ENCODE measurements at regions not wholly inside any gene's neighbourhood (a gene's known extent, or its start where the extent isn't known, plus 50 kb on each side); places are given as distances from the start of the nearest gene placed in this dataset.
"Not testable (repeated sequence)": the region's sequence is repeated elsewhere in the genome, so short reads cannot be mapped to it uniquely, and the experiment has no call there.

DNA sequence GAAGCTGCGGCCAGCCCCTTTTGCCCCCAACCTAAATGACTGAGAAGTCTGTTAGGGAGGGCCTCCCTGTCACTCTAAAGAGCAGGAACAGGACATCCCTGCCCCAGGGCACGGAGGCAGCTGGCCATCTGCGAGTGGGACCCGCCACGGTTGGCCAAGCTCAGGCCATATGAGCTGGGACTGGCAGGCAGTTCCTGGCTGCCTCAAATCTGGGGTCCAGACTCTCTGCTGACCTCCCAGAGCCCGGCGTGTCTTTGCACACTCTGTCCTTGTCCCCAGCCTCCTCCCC lies 143.0 kb downstream of the IGLL1 start:
- DNase-seq, result not testable (repeated sequence)

DNA sequence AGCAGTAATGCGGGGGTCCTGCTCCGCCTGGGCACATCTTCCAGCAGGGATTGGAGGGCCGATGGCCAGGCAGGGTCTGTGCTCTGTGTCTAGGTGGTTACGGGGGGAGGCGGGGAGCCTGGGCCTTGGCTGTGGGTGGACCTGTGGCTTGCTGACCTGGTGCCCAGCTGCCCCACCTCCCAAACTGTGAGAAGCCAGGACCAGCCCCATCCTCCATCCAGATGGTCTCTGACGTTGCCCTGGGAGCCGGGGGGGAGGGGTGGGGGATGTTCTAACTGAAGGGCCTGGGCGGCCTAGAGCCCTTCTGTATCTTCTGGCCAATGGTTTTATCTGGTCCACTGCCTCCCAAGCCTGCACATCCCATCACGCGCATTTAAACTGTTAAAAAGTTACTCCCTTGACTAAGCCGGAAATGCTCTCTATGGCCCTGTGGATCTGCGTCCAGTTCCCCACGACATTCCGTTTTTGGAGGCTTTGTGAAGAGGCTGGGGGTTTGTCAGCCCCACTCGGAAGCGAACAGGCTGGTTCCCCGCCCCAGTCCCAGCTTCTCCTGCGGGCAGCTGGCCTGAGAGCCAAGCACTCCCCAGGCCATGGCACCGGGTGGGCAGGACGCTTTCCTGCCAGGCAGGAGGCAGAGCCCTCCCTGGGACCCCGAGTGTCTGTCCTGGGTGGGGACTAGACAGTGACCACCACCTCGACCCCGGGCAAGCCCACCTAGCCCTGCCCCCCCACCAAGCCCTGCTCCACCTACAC lies 143.6 kb downstream of the IGLL1 start:
- not testable (repeated sequence) for DNase-seq

DNA sequence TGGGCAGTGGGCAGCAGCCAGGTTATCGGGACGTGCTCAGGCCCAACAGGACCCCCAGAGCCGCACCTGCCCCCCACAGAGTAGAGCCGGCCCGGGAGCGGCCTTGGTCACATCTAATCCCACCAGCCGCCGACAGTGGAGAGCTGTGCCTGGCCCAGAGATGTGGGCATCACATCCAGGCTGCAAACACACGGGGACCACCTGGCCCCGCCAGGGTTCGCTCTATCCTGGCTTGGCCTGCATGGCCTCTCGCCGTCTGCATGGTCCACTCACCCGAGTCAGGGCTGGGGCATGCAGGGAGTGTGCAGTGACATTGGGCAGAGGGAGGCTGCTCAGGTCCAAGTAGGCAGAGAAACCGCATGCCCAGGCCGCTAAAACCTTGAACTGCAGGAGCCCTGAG lies 144.9 kb downstream of the IGLL1 start:
- not testable (repeated sequence) for DNase-seq

DNA sequence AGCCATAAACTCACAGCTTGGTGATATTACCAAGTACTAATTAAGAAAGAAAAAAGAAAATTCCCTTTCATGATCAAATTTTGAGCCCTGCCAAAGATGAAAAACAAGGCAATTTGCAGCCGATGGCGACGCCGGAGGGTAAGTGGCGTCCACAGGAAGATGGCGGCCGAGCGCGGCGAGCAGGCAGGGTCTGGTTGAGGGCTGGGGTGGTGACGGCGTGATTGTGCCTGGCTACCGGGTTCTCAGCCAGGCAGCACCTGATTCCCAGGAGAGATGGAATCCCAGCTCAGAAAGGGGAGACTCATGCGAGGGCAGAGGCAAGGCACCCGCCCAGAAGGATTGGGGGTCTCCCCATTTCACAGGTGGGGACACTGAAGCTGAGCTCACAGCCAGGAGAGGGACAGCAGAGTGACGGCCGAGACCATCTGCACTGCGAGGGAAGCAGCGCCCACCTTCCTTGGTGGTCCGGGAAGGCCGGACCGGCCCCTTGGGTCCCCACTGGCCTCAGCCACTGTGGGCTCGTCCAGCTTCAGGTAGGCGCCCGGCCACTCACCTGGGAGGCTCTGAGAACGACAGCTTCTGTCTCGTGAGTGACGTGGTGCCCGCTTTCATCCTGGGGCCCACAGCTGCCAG lies 145.8 kb downstream of the IGLL1 start:
- DNase-seq, result not testable (repeated sequence)

DNA sequence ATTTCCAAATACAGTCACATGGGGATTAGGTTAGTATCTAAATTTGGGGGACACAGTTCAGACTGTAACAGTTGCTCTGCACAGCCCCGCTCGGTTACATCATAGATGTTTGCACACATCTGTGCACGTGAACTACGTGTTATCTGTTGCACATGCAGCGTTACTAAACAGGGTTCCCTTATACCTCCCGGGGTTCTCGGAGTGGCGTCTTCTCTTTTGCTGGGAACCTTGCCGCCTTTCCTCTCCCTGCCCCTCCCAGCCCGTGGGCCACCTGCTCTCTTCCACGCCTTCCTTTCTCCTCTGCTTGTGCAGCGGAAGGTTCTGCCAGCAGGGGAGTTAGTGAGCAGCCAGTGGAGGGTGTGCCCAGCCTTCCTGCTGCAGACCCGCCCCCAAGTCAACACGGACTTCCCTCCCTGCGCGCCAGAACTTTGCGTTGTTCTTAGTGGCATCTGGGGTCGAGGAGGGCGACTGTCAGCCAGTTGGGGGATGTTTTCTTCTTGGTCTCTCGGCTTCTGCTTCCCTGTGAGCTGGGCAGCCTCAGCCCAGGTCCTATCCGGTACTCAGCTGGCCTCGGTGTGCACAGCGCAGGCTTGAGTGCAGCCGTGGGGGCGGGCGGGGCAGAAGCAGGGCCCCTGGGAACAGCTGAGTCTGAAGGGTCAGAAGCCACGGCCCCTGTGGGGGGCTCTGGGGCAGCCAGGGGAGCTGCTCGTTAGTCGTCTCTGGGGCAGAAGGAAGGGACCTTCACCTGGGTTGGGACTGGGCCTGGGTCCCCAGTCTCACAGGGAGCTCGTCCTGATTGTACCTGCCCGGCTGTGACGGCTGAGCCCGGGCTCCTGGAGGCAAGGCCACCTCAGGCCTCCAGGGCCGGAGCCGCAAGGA lies 146.7 kb downstream of the IGLL1 start:
- peak; percentile 20 to 46 (median 21) for DNase-seq

DNA sequence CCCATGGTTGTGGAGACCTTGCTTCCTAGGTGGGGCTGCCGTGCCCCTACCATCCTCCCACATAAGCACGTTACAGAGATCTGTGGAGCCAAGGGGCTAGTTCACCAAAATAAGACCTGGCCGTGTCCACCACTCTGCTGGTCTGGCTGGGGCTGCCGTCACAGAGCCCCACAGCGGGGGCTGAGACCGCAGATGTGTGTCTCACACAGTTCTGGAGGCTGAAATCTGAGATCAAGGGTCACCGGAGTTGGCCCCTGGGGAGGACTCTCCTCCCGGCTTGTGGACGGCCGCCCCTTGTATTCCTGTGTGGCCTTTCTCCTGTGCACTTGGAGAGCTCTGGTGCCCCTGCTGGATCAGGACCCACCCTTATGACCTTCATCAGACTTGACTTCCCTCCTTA lies 147.4 kb downstream of the IGLL1 start:
- not testable (repeated sequence) for DNase-seq

DNA sequence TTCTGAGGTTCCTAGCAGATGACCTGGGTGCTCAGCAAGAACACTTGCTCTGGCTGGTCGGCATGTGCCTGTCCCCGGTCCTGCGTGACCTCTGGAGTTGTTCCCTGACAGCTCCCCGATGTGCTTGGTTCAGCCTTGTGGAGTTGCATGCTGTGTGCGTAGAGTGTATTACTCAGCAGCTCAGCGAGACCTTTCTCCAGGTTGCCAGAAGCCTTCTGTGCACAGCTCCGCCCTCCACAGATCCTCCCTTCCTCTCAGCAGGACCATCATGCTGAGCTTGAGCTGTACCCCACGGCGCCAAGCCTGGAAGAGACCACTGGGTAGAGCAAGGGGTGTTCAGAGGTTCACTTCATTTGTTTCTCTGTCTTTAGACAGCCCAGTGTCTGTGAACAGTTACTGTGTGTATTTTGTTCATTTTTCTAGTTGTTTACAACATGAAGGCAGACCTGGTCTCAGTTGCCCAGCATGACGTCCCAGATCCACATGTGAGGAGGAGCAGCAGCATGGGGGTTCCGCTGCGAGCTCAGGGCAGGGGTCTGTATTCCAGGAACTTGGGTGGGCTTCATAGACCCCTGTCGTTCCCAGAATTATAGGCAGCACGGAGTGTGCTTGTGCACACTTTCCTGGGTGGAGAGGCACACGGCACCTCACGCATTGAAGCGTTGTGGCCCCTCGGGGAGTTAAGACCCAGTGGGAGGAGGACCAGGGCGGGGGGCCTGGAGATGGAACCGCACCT lies 148.6 kb downstream of the IGLL1 start:
- DNase-seq, result no peak

DNA sequence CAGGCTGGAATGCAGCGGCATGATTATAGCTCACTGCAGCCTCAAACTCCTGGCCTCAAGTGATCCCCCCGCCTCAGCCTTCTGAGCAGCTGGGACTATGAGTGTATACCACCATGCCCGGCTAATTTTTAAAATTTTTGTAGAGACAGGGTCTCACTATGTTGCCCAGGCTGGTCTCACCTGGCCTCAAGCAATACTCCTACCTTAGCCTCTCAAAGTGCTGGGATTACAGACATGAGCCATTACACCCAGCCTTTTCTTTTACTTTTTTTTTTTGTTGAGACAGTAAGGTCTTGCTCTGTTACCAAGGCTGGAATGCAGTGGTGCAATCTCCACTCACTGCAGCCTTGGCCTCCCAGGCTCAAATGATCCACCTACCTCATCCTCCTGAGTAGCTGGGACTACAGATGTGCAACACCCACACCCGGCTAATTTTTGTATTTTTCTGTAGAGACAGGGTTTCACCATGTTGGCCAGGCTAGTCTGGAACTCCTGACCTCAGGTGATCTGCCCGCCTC lies 155.5 kb downstream of the IGLL1 start:
- DNase-seq, result not testable (repeated sequence)

DNA sequence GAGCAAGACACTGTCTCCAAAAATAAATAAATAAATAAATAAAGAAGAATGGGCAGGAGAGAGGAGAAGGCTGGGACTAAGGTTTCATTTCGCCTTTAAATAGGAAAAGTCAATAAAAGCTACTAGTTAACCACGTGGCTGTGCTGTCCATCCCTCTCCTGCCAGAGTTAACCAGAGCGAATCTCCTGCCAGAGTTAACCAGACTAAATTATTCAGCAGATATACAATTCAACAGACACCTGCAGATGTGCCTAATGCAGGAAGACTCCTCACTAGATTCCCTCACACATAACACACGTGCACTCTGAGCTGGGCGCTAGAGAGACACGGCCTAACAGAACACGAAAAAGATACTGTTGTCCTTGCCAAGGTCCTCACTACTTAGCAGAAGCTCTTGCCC lies 156.1 kb downstream of the IGLL1 start:
- DNase-seq, result no peak

DNA sequence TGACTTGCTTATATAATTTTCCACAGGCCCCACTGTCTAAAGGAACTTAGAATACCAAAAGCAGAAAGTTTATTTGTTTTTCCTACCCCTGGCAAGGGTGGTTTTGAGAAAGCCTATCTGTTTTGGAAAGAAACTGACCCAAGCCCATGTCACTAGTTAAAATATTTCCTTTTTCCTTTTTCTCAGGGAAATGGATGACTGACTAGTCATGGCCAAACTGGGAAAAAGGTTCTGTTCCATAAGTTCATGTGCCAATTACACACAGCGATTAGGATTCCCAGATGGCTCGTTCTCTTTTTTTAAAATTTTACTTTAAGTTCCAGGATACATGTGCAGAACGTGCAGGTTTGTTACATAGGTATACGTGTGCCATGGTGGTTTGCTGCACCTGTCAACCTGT lies 157.8 kb downstream of the IGLL1 start:
- DNase-seq, result not testable (repeated sequence)

DNA sequence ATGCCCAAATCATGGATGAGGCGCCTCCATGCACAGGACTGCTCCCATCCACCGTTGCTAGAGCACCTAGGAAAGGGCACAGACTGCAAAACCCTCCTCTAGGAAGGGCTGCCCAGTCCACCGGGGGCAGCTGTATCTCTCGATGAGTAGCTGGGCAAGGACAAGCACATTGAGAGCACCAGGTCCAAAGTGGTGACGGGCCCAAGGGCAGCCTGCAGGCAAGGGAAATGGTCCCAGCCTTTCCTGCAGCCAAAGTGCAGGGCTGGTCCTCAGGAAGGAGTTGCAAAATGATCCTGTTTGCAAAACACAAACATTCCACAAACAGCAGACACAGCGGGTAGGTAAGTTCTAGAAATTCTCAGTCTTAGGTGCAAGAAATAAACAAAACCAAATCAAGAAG lies 158.8 kb downstream of the IGLL1 start:
- not testable (repeated sequence) for DNase-seq

DNA sequence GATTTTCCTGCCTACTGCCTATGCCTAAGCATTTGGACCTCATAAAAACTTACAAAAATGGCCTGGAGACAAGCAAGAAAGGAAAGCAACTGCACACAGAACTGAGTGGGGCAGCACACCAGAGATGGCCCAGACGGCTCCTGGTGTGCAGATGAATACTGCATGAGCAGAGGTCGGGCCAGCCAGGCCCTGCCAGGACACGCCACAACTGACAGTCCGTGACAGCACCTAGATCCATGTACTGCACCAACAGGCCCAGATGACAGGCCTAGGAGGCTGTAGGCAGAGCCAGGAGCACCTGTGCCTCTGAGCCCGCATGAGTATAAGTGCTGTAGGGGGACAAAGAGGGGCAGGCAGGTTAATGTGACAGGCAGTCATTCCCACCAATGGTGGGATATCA lies 160.2 kb downstream of the IGLL1 start:
- no peak for DNase-seq

DNA sequence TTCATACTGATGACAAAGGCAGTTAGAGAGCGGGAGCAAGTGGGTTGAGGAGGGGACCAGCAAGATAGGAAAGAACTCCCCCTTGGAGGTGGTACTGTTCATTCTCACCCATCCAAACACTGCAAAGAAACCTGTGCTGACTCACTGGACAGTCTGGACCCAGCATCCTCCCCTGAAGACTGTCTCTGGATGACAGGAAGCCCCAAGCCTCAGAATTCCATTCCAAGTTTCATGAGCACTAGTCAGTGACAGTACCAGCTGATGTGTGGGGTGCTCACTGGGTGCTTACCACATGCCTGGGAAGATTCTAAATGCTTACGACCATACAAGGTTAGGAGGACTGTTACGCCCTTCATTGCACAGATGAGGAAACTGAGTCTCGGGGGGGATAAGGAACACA lies 160.9 kb downstream of the IGLL1 start:
- no peak for DNase-seq

DNA sequence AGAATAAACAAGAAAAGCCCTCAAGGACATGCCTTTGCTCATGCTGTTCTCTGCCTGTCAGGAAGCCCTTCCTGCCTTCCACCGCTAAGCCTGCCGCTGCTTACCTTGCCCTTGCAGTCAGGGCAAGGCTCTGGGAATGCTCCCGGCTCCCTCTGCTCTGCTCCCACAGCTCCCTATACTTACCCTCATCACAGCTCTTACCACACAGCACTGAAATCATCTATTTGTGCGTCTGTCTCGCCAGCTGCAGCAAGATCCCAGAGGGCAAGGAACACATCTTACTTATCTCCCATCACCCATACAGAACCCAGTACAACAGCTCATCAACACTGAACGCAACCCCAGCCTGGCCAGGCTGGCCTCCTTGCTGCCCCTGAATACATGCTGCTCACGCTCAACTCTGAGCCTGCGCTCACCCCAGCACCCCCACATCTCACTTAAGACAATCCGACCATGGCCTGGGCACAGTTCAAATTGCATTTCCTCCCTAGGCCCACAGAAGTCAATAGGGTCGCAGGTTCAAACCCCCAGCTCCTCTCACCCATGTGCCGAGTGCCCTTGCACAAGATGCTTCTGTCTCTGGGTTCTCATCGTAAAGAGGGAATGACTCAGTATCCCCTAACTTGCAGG lies 161.8 kb downstream of the IGLL1 start:
- DNase-seq, result no peak

DNA sequence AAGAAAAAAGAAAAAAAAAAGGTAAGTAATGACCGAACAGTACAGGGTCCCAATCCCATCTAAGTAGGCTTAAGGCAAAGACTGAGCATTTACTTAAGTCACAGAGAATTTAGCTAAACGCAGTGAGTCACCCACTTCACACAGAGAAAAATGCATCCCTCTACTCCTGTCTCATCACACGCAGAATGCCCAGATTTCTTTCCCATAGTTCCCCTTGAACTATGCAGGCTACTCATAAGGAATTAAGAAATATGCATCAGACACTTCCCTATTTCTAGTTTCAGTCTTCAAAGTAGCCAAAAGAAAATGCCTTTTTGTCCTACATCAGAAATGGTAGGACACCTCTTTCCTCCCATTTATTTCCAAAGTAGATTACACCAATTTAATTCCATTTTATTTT lies 162.8 kb downstream of the IGLL1 start:
- DNase-seq, result peak; percentile 73 to 88 (median 88)

DNA sequence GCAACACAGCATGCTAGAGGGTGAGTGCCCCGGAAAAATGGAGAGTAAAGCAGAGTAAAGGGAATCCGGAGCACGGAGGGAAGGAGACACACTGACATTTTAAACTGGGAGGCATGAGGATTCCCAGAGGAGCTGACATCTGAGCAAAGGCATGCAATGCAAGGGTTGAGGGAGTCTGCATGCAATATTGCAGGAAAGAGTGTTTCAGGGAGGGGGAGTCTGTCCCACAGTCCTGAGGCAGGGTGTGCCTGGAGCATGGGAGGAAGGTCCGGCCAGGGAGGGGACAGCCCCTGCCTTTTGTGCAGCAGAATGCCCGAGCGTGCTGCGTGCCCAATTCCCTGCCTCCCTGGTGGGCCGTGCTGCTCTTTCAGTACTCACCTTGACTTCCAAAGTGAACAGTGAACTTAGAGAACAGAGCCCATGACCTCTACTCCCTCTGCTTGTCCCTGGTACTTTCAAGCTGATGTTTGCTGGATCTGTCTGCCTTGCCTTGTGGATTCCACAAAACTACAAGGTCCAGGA lies 163.9 kb downstream of the IGLL1 start:
- DNase-seq, result not testable (repeated sequence)

DNA sequence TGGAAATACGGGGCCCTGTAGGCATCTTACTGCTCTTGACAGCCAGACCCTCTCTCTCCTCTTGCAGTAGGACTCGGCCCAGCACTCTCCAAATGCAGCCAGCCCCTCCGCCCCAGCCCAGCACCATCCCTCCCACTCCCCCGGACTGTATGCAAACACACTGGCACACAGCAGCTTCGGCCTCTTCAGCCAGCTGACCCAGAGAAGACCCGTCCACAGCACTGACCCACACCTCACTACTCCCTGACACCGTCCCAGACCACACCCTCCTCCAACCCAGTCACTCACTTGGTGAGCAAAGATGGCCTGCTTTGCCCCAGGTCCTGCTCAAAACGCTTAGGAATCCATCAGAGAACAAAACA lies 164.6 kb downstream of the IGLL1 start:
- no peak for DNase-seq

DNA sequence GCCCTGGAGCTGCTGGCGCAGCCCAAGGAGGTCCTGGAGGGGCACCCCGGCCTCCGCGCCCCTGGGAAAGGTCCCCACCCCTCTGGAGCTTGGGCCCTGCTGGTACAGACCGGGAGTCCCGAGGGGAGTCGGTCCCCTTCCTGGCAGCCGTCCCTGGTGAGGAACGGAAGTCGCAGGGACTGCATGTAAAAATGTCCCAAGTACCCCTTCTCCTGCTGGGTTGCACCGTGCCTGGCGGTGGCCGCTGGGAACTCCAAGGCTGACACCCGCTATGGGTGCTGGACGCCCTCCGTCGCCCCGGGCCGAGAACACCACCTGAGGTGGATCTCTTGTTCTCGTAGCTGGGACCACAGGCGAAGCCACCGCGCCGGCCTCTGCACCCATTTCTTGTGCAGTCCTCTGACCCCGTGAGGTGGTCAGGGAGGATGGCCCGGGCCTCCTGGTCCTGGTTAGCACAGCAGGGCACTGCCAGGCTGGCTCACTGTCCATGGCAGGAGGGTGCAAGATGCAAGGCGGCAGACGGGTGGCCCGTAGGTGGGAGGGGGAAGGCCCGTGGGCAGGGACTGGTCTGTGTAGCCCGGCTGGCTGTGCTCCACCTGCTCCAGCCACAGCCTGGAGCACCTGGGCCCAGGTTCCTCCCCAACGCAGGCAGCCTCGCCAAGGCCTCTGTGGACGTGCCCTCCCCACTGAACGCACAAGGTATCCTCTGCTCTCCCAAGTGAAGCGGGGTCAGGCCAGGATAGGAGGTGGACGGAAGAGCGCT lies 165.2 kb downstream of the IGLL1 start:
- no peak for DNase-seq

DNA sequence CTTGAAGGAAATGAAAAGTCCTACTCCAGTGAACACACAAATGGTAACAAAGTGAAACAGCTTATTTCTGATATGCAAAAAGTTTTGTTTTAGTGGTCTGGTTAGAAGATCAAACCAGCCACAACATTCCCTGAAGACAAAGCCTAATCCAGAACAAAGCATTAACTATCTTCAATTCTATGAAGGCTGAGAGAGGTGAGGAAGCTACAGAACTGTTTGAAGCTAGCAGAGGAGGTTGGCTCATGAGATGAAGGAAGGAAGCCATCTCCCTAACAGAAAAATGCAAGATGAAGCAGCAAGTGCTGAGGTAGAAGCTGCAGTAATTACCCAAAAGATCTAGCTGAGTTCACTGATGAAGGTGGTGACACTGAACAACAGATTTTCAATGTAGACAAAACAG lies 168.4 kb downstream of the IGLL1 start:
- DNase-seq, result no peak

DNA sequence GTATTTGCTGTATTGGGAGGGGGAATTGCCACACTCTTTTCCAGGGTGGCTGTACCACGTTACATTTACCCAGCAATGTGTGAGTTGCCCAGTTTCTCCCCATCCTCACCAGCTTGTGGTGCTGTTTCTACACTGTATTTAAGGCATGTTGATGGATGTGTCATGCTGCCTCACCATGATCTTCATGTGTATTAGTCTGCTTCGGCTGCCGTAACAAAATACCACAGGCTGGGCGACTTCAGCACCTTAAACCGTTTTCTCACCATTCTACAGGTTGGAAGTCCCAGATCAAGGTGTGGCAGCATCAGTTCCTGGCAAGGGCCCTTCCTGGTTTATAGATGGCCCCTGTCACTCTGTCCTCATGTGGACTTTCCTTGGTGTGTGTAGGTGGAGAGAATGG lies 169.7 kb downstream of the IGLL1 start:
- DNase-seq, result no peak

DNA sequence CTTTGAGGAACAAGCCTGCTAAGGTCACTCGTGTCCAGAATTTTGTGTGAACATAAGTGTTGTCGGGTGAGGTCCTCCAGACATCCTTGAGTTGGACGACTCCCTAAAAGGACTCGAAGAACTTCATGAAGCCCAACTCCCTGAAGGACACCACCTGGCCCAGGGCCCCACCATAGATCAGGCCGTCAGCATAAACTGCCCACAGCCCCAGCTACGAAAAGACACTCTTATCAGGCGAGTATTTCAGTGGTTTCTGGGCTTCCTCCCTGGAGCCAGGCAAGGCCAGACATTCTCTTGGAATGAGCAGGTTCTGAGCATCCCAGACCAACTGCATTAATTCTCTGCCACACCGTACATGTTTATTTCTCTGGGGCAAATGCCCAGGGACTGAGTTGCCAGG lies 170.1 kb downstream of the IGLL1 start:
- DNase-seq, result no peak

DNA sequence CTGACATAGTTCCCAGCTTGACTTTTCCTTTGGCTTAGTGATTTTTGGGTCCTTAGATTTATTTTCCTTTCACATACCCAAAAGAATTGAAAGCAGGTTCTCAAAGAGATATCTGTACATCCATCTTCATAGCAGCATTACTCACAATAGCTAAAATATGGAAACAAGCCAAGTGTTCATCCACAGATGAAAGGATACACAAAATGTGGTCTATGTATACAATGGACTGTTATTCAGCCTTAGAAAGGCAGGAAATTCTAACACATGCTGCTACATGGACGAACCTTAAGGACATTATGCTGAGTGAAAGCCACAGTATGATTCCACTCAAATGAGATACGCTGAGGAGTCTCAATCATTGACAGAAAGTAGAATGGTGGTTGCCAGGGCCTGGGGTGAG lies 171.8 kb downstream of the IGLL1 start:
- DNase-seq, result no peak

Measured in suppressor macrophage treated with lipopolysaccharide for 1 hour (primary cell).